ENCODE measurements at regions not wholly inside any gene's neighbourhood (a gene's known extent, or its start where the extent isn't known, plus 50 kb on each side); places are given as distances from the start of the nearest gene placed in this dataset.

DNA sequence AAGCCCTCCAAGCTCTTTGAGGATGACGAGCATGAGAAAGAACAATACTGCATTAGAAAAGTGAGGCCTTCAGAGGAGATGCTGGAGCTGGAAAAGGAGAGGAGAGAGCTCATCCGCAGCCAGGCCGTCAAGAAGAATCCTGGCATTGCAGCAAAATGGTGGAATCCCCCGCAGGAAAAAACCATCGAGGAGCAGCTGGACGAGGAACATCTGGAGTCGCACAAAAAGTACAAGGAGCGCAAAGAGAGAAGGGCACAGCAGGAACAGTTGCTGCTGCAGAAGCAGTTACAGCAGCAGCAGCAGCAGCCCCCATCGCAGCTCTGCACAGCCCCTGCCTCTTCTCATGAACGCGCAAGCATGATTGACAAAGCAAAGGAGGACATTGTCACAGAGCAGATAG lies 71.2 kb downstream of the C9orf152 start:
- Histone ChIP-seq H3K36me3 (ENCODE audit: control insufficient read depth, insufficient read depth, low read length) (peaks cover 37% of the 10 kb centered on the region), H3K27me3 (ENCODE audit: control insufficient read depth, insufficient read depth, low read length) (no peaks in the 10 kb centered on the region), H3K27ac (ENCODE audit: low read length) (no peak overlapping the region), H3K4me3 (ENCODE audit: low read length) (no peak overlapping the region), H3K4me1 (ENCODE audit: control insufficient read depth, insufficient read depth, low read length) (no peaks in the 10 kb centered on the region), H3K9me3 (ENCODE audit: control insufficient read depth, low read depth, low read length) (no peaks in the 10 kb centered on the region)
- 83% methylated on average over 5 of the region's 11 CpGs for WGBS (ENCODE audit: insufficient coverage, low lambda C conversion rate)
- DNase-seq, result no peak

DNA sequence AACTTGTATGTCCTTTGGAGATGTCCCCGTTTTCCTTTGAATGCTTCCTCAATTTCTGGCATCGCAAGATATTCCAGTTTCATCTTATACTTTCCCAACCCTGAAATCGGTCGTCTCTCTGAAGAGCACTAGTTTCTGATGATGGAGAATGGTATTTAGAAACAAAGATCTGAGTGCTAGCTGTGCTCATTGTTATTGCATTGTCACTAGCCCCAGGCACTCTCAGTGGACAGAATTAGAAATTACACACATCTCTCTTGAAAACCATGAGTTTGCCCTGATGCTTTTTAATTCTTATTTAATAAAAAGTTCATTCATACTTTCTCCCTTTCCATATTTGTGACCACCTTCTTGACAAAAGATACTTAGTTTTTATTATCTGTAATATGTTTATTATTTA lies 67.7 kb downstream of the C9orf152 start:
- H3K36me3 ChIP-seq (ENCODE audit: control insufficient read depth, insufficient read depth, low read length), result peaks cover 40% of the 10 kb centered on the region
- no peaks in the 10 kb centered on the region for H3K9me3 ChIP-seq (ENCODE audit: control insufficient read depth, low read depth, low read length)
- no peak overlapping the region for H3K27ac ChIP-seq (ENCODE audit: low read length)
- no peaks in the 10 kb centered on the region for H3K4me1 ChIP-seq (ENCODE audit: control insufficient read depth, insufficient read depth, low read length)
- DNase-seq, result no peak
- no peaks in the 10 kb centered on the region for H3K27me3 ChIP-seq (ENCODE audit: control insufficient read depth, insufficient read depth, low read length)
- H3K4me3 ChIP-seq (ENCODE audit: low read length), result no peak overlapping the region
- WGBS (ENCODE audit: insufficient coverage, low lambda C conversion rate), result 100% methylated on average over 1 of the region's 4 CpGs

DNA sequence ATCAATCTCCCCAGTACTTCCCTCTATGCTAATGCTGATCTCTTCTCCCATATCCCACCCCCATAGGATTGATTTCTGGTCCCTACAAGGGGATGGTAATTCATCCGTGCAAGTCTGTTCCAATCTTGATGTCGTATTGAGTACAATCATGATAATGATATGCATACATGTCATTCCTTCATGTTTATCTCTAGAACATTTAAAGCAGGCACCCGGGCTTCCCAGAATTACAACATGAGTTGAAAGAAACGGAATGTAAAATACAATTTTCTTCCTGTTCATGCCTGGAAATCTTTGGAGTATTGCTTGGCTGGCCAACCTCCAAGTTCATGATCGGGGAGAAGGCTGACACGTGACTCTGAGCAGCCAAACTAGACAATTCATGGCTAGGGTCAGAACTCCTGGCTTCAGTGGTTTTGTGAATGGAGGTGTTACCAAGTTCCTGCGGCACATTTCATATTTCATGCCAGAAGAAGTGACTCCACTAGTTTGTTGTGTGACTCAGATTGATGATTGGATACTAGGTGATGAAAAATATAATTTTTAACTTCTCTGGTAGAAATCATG lies 66.6 kb downstream of the C9orf152 start:
- Histone ChIP-seq H3K4me1 (ENCODE audit: control insufficient read depth, insufficient read depth, low read length) (no peaks in the 10 kb centered on the region), H3K27ac (ENCODE audit: low read length) (no peak overlapping the region), H3K27me3 (ENCODE audit: control insufficient read depth, insufficient read depth, low read length) (no peaks in the 10 kb centered on the region), H3K36me3 (ENCODE audit: control insufficient read depth, insufficient read depth, low read length) (peaks cover 36% of the 10 kb centered on the region), H3K9me3 (ENCODE audit: control insufficient read depth, low read depth, low read length) (no peaks in the 10 kb centered on the region), H3K4me3 (ENCODE audit: low read length) (no peak overlapping the region)
- no peak for DNase-seq
- 80% methylated on average over 1 of the region's 7 CpGs for WGBS (ENCODE audit: insufficient coverage, low lambda C conversion rate)

DNA sequence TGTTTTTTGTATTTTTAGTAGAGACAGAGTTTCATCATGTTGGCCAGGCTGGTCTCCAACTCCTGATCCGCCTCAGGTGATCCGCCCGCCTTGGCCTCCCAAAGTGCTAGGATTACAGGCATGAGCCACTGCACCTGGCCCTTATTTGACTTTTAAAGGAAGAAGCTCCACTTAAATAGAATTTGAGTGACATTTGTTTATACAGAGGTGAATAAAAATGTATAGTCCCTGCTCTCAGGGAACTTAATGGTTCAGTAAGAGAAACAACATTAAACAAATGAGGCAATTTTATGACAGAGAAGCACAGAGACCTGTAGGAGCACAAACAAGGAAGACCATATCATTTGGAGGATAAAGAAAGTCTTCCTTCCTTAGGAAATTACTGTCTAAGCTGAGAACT lies 65.7 kb downstream of the C9orf152 start:
- no peak for DNase-seq
- 100% methylated on average over 3 of the region's 3 CpGs for WGBS (ENCODE audit: insufficient coverage, low lambda C conversion rate)
- no peaks in the 10 kb centered on the region for H3K9me3 ChIP-seq (ENCODE audit: control insufficient read depth, low read depth, low read length)
- H3K4me1 ChIP-seq (ENCODE audit: control insufficient read depth, insufficient read depth, low read length), result no peaks in the 10 kb centered on the region
- H3K36me3 ChIP-seq (ENCODE audit: control insufficient read depth, insufficient read depth, low read length), result peaks cover 27% of the 10 kb centered on the region
- no peaks in the 10 kb centered on the region for H3K27me3 ChIP-seq (ENCODE audit: control insufficient read depth, insufficient read depth, low read length)
- no peak overlapping the region for H3K4me3 ChIP-seq (ENCODE audit: low read length)
- H3K27ac ChIP-seq (ENCODE audit: low read length), result no peak overlapping the region

DNA sequence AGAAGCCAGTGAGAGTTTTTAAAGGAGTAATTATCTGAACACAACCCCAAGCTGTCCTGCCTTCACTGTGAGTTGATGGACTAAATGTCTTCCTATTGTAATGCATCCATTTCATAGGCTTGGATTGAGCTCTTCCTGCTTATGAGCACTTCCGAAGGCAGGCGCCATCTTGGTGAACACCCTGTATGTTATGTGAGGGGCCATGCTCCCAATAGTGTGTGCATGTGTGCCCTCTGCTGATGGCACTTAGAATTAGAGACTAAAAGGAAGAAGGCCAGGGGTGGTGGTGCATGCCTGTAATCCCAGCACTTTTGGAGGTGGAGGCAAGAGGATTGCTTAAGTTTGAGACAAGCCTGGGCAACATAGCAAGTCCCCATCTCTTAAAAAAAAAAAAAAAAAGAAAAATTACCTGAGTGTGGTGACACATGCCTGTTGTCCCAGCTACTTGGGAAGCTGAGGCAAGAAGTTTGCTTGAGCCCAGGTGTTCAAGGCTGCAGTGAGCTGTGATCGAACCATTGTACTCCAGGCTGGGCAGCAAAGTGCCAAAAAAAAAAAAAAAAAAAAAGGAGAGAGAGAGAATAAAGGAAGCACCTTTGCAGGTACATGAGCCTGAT lies 65.0 kb downstream of the C9orf152 start:
- no peak overlapping the region for H3K4me3 ChIP-seq (ENCODE audit: low read length)
- peaks cover 19% of the 10 kb centered on the region for H3K36me3 ChIP-seq (ENCODE audit: control insufficient read depth, insufficient read depth, low read length)
- no peaks in the 10 kb centered on the region for H3K4me1 ChIP-seq (ENCODE audit: control insufficient read depth, insufficient read depth, low read length)
- no peaks in the 10 kb centered on the region for H3K27me3 ChIP-seq (ENCODE audit: control insufficient read depth, insufficient read depth, low read length)
- no peak for DNase-seq
- 100% methylated on average over 1 of the region's 3 CpGs for WGBS (ENCODE audit: insufficient coverage, low lambda C conversion rate)
- no peak overlapping the region for H3K27ac ChIP-seq (ENCODE audit: low read length)
- no peaks in the 10 kb centered on the region for H3K9me3 ChIP-seq (ENCODE audit: control insufficient read depth, low read depth, low read length)

DNA sequence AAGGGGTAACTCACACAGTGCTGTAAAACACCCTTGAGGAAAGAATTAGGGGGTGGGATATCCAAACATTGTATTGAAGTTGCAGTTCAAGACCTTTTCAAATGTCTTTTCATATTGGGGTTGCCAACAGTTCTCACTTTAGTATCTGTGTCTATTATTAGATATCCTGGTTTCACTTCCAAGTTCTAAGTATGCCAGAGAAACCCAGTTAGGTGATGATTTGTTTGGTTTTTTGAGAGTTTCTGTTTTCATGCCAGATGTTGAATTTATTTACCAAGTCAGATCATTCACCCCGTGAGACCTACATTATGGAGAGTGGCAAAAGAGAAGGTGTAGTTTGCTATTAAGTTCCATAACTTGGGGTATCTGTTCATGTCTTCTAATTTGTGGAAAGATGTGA lies 64.5 kb downstream of the C9orf152 start:
- Histone ChIP-seq H3K36me3 (ENCODE audit: control insufficient read depth, insufficient read depth, low read length) (peaks cover 14% of the 10 kb centered on the region), H3K4me1 (ENCODE audit: control insufficient read depth, insufficient read depth, low read length) (no peaks in the 10 kb centered on the region), H3K27me3 (ENCODE audit: control insufficient read depth, insufficient read depth, low read length) (no peaks in the 10 kb centered on the region), H3K9me3 (ENCODE audit: control insufficient read depth, low read depth, low read length) (no peaks in the 10 kb centered on the region), H3K4me3 (ENCODE audit: low read length) (no peak overlapping the region), H3K27ac (ENCODE audit: low read length) (no peak overlapping the region)
- DNase-seq, result no peak
- WGBS (ENCODE audit: insufficient coverage, low lambda C conversion rate), result no CpG with 5 or more reads among the region's 1 CpG

DNA sequence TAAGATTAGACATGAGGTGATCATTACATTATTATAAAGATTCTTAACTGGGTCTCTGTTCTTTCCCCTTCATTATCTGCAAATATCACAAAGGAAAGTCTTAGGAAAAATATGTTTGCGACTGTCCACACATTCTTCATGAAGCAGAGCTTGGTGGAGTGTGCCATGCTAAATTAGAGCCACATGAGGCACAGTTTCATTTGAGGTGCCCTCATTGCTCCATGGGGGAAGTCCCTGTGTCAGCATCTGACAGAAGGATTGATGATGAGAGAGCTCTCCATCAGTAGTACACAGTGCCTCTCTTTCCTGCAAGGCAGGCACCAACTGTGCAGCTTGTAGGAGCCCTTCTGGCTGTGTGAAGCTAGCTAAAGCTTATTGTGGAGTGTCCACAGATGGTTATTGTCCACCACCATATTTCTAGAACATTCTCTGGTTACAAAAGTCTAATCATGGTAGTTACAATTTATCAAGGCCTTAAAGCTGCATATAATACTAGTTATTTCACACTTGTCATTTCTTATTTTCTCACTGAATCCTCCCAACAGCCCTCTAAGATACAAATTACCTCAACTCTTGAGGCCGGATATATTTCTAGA lies 63.9 kb downstream of the C9orf152 start:
- H3K27me3 ChIP-seq (ENCODE audit: control insufficient read depth, insufficient read depth, low read length), result no peaks in the 10 kb centered on the region
- no peak for DNase-seq
- no peaks in the 10 kb centered on the region for H3K4me1 ChIP-seq (ENCODE audit: control insufficient read depth, insufficient read depth, low read length)
- no CpG with 5 or more reads among the region's 2 CpGs for WGBS (ENCODE audit: insufficient coverage, low lambda C conversion rate)
- no peaks in the 10 kb centered on the region for H3K9me3 ChIP-seq (ENCODE audit: control insufficient read depth, low read depth, low read length)
- peaks cover 9% of the 10 kb centered on the region for H3K36me3 ChIP-seq (ENCODE audit: control insufficient read depth, insufficient read depth, low read length)
- no peak overlapping the region for H3K27ac ChIP-seq (ENCODE audit: low read length)
- H3K4me3 ChIP-seq (ENCODE audit: low read length), result no peak overlapping the region

DNA sequence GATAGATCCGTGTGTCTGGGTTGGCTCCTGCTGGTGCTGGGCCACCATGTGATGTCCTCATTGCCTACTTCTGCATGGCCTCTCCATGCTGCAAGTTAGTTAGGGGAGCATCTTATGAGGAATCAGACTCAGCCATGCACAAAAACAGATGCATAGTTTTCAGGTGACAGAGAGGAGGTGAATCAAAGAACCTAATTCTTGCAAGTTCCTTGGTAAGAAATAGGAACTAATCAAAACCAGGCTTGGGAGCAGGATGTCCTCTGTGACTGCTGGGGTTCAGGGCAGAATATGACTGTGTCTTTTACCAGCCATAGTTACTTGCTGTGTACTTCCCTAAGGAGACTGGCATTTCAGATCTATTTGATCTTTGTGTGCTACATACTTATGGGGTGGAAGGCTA lies 61.6 kb downstream of the C9orf152 start:
- no peak for DNase-seq
- no peak overlapping the region for H3K4me3 ChIP-seq (ENCODE audit: low read length)
- peaks cover 8% of the 10 kb centered on the region for H3K36me3 ChIP-seq (ENCODE audit: control insufficient read depth, insufficient read depth, low read length)
- H3K27me3 ChIP-seq (ENCODE audit: control insufficient read depth, insufficient read depth, low read length), result no peaks in the 10 kb centered on the region
- H3K9me3 ChIP-seq (ENCODE audit: control insufficient read depth, low read depth, low read length), result no peaks in the 10 kb centered on the region
- H3K27ac ChIP-seq (ENCODE audit: low read length), result no peak overlapping the region
- WGBS (ENCODE audit: insufficient coverage, low lambda C conversion rate), result no CpG with 5 or more reads among the region's 1 CpG
- H3K4me1 ChIP-seq (ENCODE audit: control insufficient read depth, insufficient read depth, low read length), result no peaks in the 10 kb centered on the region

DNA sequence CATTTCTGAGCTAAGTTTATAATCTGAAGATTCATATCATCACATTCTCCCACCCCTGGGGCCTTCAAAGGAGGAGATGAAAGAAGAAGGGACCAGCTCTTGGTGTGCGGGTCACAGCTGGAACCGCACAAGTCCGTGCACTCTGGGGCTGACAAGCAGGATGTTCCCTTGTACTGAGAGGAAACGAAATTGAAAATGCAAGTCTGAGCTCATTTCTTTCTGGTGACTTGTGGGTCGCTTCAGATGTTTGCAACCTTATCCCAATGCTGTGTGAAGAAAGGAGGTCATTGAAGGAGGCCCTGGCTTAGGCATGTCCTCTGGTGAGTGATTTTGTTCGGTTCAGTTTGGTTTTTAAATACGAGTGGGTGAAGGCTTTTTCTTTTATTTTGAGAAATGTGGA lies 59.6 kb downstream of the C9orf152 start:
- no peak for DNase-seq
- WGBS (ENCODE audit: insufficient coverage, low lambda C conversion rate), result no CpG with 5 or more reads among the region's 7 CpGs

DNA sequence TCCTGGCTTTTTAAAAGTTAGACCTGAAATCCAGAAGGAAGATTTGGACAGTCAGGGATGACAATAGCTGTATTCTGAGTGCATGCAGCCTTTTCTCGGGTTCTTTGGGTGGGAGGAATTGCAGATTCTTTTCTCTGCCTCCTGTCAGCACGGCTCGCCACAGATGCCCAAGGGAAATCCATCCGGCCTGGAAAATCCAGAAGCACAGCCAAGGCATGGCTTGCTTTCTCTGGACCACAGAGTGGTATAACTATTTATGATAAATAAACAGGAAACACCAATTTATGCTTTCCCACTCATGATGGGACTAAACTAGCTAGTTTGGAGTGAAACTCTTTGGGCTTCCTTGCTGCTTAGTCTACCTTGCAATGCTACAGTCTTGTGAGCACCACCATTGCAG lies 59.1 kb downstream of the C9orf152 start:
- Histone ChIP-seq H3K27me3 (ENCODE audit: control insufficient read depth, insufficient read depth, low read length) (no peaks in the 10 kb centered on the region), H3K4me3 (ENCODE audit: low read length) (no peak overlapping the region), H3K9me3 (ENCODE audit: control insufficient read depth, low read depth, low read length) (no peaks in the 10 kb centered on the region), H3K4me1 (ENCODE audit: control insufficient read depth, insufficient read depth, low read length) (no peaks in the 10 kb centered on the region), H3K27ac (ENCODE audit: low read length) (no peak overlapping the region), H3K36me3 (ENCODE audit: control insufficient read depth, insufficient read depth, low read length) (peaks cover 8% of the 10 kb centered on the region)
- no peak for DNase-seq
- WGBS (ENCODE audit: insufficient coverage, low lambda C conversion rate), result no CpG with 5 or more reads among the region's 4 CpGs

More for the DNA sequence above, 59.6 kb downstream of the C9orf152 start:
- Histone ChIP-seq H3K27me3 (ENCODE audit: control insufficient read depth, insufficient read depth, low read length) (no peaks in the 10 kb centered on the region), H3K36me3 (ENCODE audit: control insufficient read depth, insufficient read depth, low read length) (peaks cover 8% of the 10 kb centered on the region), H3K4me1 (ENCODE audit: control insufficient read depth, insufficient read depth, low read length) (no peaks in the 10 kb centered on the region), H3K4me3 (ENCODE audit: low read length) (no peak overlapping the region), H3K9me3 (ENCODE audit: control insufficient read depth, low read depth, low read length) (no peaks in the 10 kb centered on the region), H3K27ac (ENCODE audit: low read length) (no peak overlapping the region)

Measured in large intestine (tissue), 3 donors.